Retinal pigment epithelial cell (primary cell): ENCODE measurements at regions not wholly inside any gene's neighbourhood (a gene's known extent, or its start where the extent isn't known, plus 50 kb on each side); places are given as distances from the start of the nearest gene placed in this dataset.

Experiments
- DNase-seq: peaks from one replicate; pipeline ENCODE4 v3.0.0-alpha.2; 2010; ENCODE audit warnings: low read depth
- H3K4me3 ChIP-seq: 2 replicates; pipeline ENCODE4 v1.5.1; 2011; ENCODE audit warnings: mild to moderate bottlenecking, low read length, control low read depth, moderate library complexity
- TF ChIP-seq, protein P1 (sequence below): conservative IDR thresholded peaks from 2 replicates; pipeline ENCODE4 v1.5.1; 2011; ENCODE audit warnings: low read depth, low read length, control low read depth, inconsistent platforms

- TF ChIP-seq, protein P1, sequence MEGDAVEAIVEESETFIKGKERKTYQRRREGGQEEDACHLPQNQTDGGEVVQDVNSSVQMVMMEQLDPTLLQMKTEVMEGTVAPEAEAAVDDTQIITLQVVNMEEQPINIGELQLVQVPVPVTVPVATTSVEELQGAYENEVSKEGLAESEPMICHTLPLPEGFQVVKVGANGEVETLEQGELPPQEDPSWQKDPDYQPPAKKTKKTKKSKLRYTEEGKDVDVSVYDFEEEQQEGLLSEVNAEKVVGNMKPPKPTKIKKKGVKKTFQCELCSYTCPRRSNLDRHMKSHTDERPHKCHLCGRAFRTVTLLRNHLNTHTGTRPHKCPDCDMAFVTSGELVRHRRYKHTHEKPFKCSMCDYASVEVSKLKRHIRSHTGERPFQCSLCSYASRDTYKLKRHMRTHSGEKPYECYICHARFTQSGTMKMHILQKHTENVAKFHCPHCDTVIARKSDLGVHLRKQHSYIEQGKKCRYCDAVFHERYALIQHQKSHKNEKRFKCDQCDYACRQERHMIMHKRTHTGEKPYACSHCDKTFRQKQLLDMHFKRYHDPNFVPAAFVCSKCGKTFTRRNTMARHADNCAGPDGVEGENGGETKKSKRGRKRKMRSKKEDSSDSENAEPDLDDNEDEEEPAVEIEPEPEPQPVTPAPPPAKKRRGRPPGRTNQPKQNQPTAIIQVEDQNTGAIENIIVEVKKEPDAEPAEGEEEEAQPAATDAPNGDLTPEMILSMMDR: no peak
- H3K4me3 ChIP-seq: no peak overlapping the region
- no peak for DNase-seq
Observed at GRCh38 chr13:100755891-100756290, 81.3 kb upstream of the TMTC4 start.

- TF ChIP-seq, protein P1: no peak
- DNase-seq: no peak
- no peak overlapping the region for H3K4me3 ChIP-seq
Observed at GRCh38 chr13:100754459-100754858, 79.9 kb upstream of the TMTC4 start.

GRCh38 chr13:100753376-100753775 lies 78.8 kb upstream of the TMTC4 start:
- H3K4me3 ChIP-seq: no peak overlapping the region
- DNase-seq: no peak
- TF ChIP-seq, protein P1: no peak

DNA sequence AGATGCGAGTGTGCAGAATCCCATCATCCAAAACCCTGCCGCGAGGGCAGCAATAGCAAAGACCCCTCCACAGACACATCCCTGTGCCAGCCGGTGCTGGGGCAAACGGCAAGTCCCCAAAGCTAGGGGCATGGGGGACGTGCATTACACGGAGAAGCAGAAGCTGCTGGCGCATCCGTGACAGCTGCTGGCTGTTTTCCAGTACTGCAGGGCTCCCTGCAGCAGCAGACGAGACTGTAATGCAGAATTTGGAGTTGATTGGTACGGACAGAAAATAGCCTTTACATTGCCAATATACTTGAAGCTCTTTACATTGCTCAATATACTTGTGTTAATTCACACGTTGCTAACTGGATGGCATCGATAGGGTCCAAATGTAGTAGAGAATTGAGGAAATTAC lies 77.2 kb upstream of the TMTC4 start:
- H3K4me3 ChIP-seq: no peak overlapping the region
- no peak for DNase-seq
- TF ChIP-seq, protein P1: no peak

DNA sequence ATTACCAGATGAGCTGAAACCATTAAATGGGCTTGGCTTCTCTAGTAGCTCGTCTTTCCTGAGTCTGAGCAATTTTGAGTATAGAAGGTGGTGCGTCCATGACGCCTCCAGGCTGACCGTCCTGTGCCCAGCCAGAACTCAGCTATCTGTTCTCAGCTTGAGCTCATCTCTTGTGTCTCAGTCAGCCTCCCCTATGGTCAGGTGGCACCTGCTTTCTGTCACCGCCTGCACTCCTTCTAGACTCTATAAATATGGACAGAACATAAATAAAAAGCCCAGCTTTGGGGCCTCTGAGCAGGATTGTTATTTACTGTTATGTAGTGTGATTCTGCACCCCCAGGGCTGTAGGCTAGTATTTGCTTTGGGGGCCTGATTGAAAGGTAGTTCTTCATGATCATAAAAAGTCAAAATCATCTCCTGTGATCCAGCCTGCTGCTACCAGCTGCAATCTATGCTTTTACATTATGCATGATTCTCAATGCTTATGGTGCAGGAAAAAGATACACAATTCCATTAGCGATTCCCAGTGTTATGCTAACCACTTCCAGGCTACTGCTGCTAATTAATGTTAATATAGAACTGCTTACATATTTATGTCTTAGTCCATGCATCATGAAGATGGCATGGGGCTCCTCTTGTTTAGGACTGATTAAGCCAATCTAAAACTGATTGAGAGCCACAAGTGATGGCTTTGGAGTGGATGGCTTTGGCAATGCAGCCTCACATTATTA lies 72.5 kb upstream of the TMTC4 start:
- DNase-seq: no peak
- TF ChIP-seq, protein P1: no peak
- H3K4me3 ChIP-seq: no peak overlapping the region

- no peak overlapping the region for H3K4me3 ChIP-seq
- TF ChIP-seq, protein P1: no peak
- DNase-seq: no peak
Observed at GRCh38 chr13:100738176-100738855, 63.7 kb upstream of the TMTC4 start.

DNA sequence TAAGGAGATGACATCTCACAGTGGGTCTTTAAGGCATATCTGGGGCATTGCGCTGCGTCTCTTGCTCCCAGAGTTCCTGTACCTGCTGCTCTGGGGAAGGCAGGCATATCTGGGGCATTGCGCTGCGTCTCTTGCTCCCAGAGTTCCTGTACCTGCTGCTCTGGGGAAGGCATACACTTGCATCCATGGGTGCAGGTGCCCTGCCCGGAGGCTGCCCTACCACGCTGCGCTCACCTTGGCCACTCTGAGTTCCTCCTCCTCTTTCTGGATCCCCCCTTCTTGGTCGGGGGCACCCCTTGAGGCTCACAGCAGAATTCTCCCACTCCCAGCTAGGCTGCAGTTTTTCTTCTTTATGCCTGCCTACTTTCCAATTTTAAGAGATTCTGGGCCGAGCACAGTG lies 60.9 kb upstream of the TMTC4 start:
- TF ChIP-seq, protein P1: no peak
- no peak overlapping the region for H3K4me3 ChIP-seq
- no peak for DNase-seq
